NK-92 (cell line): ENCODE measurements at regions not wholly inside any gene's neighbourhood (a gene's known extent, or its start where the extent isn't known, plus 50 kb on each side); places are given as distances from the start of the nearest gene placed in this dataset.
A peak's percentile ranks its signal among the peaks of the same experiment; 100 is the strongest.
"Not testable (repeated sequence)": the region's sequence is repeated elsewhere in the genome, so short reads cannot be mapped to it uniquely, and the experiment has no call there.

Experiments used
- DNase-seq: peaks from one replicate; lab custom pipeline; 2025; ENCODE audit not compliant: unreplicated experiment; lab: John Stamatoyannopoulos, UW

DNA sequence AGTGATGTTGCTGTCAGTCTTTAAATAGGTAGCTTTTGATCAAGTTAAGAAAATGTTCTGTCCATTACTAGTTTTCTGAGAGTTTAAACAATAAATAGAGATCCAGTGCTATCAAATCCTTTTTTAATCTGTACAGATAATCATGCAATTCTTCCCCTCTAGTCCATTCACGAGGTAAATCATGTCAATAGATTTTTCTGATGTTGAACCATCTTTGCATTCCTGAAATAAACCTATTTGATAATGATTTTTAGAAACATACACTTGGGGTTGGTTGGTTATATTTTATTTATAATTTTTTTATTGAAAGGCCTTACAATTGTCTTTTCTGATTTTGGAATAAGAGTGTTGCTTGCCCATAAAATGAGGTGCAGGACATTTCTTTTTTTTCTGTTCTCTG lies 95.0 kb downstream of the FAM53A start:
- DNase-seq, result no peak

DNA sequence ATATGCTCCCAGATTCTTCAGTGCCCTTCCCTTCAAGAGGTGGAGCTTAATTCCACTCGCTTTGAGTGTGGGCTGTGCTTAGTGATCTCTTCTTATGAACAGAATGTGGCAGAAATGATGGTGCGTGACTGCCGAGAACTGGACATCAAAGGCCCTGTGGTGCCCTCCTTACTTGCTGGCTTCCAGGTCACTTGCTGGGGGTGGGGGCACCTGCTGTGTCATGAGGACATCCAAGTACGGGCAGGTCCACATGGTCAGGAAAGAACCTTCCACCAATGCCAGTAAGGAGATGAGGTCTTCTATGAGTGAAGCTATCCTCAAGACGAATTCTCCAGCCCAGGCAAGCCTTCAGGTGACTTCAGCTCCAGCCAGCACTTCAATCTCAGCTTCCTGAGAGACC lies 95.8 kb downstream of the FAM53A start:
- DNase-seq, result no peak

DNA sequence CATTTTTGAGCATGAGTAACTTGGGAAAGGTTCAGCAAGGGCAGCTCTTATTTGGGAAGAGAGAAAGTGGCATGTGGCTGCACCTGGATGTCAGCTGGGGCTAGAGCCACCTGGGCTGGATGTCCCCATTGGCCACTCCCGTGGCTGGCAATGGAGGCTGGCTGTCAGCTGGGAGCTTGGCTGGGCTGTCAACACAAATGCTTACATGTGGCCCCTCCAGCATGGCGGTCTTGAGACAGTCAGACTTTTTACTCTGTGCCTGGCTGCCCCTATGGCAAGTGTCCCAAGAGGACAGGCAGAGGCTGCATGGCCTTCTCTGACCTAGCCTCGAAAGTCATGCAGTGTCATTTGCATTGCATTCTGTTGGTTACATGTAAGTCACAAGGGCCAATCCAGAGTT lies 99.6 kb downstream of the FAM53A start:
- DNase-seq, result no peak

DNA sequence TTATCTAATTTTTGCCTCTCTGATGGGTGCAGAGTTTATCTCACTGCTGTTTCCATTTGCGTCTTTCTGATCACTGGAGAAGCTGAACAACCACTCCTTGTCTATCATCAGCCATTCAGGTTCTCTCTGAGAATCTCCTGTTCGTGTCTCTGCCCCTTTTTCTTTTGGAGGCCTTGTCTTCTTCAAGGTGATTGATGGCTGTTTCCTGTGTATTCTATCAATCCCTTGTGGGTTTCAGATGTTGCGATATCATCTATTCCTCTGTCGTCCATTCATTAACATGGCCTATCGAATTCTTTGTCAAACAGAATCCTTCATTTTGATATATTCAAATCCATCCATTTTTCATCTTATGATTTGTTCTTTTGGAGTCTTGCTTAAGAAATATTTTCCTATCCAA lies 100.3 kb downstream of the FAM53A start:
- no peak for DNase-seq

DNA sequence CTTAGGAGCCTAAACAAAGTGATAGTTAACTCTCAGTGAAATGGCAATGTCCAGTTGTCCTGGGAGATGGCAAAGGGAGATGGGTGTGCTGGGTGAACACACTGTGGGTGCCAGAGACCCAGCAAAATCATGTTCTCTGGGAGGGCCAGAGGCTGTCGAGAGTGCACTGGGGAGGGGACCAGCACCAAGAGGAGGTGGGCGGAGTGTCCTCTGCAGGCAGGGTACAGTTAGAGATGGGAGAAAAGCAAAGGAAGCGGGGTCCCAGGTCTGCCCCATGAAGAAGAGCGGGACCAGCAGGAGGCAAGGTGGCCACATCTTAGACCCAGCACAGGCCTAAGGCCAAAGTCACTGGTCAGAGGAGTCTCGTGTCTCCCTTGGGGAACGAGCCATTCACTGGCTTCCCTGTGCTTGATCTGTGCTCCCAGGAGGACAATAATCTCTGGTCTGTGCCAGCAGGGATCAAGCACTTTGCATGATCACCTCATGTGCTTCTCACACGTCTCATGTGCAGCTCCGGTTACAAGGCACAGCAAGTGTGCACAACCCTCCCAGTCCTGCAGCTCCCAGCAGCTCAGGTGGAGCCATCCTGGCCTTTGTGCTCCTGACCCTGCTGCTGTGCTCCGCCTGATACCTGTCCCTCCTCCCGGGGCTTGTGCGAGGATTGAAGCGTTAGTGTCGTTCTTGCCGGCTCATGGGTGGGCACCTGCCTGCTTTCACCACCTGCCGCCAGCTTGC lies 100.9 kb downstream of the FAM53A start:
- no peak for DNase-seq

DNA sequence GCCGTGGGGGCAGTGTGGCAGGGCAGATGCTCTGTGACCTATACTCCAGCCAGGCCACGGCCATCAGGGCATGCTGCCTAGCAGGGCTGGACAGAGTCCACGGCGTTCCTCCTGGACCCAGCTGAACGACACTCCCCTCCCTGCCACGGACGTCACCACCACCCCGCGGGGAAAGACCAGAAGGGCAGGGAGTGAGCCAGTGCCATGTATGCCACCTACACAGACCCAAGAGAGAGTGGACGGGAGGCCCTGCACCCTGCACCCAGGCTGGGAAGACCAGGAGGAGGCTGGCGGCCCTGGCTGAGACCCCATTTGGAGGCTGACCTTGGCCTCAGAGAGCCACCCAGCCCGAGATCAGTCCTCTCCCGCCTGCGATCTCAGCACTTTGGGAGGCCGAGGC lies 101.9 kb downstream of the FAM53A start:
- no peak for DNase-seq

DNA sequence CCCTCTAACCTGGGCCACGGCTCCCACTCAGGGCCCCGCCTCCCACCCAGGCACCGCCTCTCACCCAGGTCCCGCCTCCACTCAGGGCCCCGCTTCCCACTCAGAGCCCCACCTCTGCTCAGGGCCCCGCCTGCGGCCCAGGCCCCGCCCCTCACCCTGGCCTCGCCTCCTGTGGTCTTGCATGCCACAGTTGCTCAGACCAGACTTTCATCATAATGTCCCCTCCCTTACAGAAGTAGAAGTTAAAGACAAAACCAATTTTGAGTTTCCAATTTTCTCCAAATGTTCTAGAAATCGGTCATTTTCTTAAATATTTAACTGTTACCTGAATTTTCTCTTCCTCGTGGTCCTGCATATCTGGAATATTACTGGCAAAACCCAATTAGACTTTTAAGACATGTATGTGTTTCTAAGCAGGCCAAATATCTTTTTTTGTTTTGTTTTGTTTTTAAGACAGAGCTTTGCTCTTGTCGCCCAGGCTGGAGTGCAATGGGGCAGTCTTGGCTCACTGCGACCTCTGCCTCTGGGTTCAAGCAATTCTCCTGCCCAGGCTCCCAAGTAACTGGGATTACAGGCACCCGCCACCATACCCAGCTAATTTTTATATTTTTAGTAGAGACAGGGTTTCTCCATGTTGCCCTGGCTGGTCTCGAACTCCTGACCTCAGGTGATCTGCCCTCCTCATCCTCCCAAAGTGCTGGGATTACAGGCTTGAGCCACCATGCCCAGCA lies 102.8 kb downstream of the FAM53A start:
- peak; percentile 29 for DNase-seq

DNA sequence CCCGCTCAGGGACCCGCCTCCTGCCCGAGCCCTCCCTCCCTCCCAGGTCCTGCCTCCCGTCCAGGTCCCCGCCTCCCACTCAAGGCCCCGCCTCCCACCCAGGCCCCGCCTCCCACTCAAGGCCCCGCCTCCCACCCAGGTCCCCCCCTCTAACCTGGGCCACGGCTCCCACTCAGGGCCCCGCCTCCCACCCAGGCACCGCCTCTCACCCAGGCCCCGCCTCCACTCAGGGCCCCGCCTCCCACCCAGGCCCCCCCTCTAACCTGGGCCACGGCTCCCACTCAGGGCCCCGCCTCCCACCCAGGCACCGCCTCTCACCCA lies 103.5 kb downstream of the FAM53A start:
- DNase-seq, result not testable (repeated sequence)

DNA sequence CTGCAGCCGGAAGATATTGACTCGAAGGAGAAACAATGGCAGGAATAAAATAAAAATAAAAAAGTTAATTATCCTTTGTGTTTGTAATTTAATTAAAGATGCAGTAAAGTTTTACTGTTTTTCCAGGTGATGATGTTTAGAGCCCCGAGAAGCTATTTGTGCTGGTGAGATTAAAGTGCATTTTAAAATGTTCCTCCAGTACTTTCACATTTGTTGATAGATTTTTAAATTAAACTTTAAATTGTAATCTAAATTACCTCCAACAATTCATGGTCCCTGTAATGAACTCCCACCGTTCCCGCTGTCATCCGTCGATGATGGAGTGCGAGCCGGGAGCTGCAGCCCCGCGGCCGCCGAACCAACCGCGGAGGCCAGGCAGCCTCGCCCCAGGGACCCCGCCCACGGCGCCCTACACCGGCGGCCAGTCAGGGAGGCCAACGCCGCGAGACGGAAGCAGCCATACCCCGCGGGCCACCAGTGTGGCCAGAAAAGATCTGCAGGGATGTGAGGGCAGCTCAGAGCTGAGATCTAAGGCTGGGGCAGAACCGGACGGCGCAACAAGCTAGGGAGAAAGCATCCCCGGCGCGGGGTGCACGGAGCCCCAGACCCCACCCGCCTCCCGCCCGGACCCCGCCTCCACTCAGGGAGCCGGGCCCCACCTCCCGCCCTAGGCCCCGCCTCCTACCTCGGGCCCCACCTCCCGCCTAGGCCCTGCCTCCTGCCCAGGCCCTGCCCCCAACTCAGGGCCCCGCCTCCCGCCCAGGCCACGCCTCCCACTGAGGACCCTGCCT lies 104.0 kb downstream of the FAM53A start:
- DNase-seq, result peak; percentile 59

DNA sequence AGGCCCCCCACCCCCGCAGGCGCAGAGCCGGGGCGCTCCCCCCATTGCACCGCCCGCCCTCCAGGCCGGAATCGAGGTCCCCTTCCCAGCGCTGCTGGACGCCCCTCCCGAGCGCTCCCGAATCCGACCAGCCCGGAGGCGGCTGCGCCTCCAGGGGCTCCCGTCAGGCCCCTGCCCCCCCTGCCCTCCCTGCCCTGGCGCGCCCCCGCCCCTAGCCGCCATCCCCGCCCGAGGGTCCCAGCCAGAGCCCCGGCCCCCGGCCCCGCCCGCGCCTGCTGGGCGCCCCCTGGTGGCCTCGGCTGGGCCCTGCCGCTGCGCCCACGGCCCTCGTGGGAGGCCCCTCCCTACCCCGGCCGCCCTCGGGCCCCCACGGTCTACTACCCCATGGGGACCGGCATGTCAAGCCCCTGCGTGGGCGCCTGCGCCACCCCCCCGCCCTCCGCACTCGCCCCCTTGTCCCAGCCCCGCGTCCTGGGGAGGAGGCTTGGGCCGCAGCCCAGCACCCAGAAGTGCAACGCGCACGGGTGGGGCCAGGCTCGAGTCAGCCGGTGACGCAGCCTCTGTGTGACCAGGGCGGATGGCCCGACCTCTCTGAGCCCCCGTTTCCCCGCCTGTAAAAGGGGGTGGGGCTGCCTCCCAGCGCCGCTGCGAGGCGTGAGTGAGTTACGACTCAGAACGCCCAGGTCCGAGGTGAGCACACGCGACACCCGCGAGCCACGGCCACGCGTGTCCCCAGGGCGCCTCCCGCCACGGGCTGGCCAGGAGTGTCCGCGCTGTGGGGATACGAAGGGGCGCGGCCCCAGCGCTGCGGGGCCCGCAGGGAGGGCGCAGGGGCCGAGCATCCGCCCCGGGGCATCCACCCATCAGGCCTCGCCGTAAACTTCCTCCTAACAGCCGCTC lies 104.9 kb downstream of the FAM53A start:
- no peak for DNase-seq

DNA sequence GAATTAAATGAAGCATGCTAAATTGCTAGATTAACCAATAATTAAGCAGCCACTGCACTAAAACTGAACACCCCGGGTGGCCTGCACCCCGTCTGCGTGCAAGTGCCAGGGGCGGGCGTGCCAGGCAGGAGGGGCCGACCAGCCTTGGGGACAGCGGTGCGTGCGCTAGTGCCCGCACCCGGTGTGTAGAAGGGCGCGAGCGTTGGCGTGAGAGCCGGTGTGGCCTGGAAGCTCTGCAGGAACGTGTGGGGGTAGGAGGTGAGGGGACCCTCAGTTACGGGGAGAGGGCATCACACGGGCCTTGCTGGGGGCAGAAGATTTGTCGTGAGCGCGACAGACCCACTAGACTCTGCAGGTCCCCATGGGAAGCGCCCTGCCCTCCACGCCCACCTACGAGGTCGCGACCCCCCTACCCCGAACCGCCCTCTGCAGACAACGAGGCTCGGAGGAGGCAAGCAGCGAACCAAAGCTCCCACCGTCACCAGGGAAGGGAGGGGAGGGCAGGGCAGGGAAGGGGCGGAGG lies 105.8 kb downstream of the FAM53A start:
- no peak for DNase-seq

DNA sequence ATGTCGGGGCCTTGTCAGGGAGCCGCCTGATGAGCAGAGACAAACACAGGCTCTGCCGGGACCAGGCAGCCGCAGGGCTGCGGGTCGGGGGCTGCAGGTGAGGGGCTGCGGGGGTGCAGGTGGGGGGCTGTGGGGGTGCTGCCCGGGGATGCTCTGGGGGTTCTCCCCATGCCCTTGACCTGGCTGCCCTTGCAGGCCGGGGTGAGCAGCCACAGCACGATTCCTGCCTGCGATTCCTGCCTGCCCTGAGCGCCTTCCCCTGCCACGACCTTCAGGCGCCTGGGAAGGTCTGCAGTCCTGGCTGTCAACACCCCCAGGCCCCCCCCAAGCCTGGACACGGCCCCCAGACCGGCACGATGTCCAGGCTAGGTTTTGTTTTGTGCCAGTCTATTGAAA lies 106.3 kb downstream of the FAM53A start:
- no peak for DNase-seq

DNA sequence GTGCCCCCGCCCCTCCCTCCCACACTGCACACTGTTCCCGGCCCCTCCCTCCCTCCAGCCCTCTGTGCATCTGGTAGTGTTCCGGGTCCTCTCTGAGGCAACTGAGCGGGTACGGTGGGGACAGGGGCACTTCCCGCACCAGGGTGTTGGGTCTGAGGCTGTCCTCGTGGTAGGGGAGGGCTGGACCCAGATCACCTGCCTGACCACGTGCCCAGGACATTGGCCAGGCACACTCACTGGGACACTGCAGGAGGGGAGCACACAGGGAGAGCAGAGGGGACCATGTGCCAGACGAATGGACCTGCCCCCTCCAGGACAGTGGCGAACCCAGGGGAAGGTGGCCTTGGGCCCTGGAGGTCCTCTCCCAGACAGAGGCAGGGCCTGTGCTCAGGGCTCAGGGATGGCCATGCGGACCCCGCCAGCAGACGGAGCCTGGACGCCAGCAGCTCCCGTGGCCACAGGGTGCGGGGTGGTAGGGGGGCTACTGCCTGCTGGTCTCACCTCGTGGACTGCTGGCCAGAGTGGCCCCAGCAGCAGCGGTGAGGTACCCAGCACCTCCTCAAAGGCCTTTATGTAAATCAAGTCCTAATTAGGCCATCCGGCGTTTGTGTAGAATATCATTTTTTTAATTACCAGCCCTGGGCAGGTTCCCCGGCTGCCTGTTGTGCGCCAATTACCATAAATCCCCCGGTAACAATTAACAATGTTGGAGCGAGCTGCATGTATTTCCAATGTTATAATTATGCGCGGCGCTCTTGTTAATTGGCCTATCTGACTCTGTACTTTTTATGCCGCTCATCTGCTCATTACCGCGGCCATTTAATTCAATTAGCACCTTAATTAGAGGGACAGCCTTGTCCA lies 106.9 kb downstream of the FAM53A start:
- DNase-seq, result no peak

DNA sequence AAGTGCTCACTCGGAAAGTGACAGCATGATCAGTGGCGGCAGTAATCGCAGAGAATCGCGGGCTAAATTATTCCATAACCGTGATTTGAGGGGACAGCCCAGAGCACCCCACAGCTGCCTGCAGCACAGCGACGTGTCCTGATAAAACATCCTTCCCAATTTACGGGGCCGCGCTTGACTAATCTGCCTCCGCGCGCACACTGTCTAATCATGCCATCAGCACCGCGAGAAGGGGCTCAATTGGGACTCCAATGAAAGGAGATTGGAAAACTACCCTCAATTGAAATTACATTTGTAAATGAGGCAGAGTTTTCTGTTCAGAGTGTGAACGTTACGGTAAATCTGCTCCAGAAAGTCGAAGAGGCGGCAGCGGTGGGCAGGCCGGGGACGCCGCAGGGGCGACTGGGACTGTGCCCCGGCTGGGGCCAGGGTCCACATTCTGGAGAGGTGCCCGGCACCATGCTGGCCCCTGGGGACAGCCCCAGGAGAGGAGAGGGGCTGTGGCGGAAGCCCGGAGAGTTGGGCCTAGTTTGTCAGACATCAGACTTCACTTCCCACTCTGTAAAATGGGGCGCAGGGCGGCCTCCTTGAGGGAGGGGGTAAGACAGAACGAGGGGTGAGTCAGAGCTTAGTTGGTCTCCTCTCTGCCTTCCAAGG lies 107.7 kb downstream of the FAM53A start:
- DNase-seq, result no peak

DNA sequence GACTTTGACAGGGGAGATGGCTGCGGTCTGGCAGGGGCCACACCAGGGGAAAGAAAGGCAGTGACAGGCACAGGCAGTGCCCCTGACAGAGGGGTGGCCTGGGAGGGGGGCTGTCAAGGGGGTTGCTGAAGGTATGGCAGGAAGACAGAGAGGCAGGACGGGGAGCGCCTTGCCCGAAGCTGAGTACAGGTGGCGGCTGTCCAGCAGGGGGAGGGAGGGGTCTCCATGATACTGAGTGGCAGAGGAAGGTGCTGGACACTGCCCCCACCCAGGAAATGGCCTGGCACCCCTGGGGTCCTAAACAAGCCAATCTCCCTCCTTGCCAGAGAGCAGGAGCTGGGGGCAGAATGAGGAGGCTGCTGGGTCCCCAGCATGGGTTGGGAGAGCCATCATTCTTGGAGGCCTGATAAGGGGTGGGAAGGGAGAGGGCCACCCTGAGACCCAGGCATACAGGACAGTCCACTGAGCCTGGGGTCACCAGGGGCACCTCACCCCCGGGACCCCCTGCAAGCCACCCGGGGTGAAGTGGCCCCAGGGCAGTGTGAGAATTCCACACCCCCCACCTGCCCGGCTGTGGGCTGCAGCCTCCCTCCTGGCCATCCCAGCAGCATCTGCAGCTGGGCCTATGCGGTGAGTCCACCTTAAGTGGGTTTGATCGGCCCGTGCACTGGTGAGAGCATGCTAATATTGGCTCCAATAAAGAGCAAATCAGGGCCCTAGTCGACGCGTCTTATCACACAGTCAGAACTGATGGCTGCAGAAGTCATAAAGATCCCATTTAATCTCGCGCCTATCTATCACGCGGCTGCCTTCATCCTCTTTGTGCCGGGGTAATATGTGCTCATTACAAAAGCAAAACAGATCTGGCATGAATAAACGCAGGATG lies 108.5 kb downstream of the FAM53A start:
- DNase-seq, result no peak

DNA sequence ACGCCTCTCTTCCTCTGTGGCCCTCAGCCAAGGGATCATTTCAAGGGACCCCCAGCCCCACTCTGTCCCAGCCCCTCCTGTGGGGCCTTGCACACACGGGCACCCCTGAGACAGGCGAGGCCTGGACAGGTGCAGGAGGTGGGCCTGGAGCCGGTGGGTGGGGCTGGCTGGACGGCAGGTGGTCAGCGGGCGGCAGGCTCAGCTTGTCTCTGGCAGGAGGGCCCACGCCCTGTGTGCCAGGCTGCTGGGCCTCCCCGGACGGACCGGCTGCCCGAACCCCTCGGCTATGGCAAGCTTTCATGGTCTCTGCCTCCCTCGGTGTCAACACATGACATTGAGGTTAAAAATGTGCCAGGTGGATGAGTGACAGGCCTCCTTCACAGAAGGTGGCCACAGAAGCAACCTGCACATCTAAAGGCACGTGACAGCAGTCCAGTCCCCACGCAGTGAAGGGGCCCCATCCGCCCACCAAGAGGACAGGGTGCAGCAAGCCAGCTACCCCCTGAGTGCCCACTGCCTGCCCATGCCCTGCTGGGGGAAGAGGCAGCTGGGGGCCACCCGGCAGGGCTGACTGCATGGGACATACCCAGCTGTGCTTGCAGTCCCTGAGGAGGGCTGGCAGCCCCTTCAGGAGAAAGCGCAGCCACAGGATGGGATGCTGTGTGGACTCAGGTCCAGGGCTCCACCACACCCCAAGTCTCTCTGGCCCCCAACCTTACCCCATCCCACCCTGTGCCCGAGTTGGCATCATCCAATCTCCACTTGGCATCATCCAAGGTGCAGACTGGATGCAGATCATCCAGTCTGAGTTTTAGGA lies 109.3 kb downstream of the FAM53A start:
- no peak for DNase-seq

DNA sequence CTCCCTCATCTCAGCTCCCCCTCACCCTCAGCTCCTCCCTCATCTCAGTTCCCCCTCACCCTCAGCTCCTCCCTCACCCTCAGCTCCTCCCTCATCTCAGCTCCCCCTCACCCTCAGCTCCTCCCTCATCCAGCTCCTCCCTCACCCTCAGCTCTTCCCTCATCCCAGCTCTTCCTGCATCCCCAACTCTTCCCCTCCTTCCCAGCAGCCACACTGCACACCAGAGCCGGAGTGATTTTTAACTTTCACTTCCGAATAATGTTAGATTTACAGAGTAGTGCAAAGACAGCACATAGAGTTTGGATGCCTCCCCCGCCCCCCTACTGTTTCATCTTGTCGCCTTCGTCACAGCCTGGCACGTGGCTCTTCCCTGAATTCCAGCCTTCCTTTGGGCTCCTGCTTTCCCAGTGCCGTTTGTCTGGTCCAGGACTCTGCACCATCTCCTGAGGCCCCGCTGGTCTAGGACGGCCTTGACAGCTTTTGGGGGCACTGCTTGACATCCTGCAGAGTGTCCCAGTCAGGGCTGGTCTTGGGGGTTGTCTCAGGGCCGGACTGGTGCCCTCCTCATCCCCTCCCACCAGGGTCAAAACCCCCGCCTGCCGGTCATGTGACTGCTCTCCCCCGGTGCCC lies 110.2 kb downstream of the FAM53A start:
- no peak for DNase-seq
